GM10248 (cell line): ENCODE measurements at regions not wholly inside any gene's neighbourhood (a gene's known extent, or its start where the extent isn't known, plus 50 kb on each side); places are given as distances from the start of the nearest gene placed in this dataset.

Experiments used
- CTCF ChIA-PET: fragments of 300-600 bp; sonication (Branson Sonifier 250); formaldehyde crosslinking; extraction: SDS; loops from one replicate; lab custom pipeline; 2021; ENCODE audit warnings: antibody characterized with exemption; lab: Yijun Ruan, JAX
- POLR2A ChIA-PET: fragments of 350-650 bp; sonication (Branson Sonifier 250); formaldehyde crosslinking; extraction: SDS; loops from one replicate; lab custom pipeline; 2020; ENCODE audit warnings: antibody characterized with exemption; lab: Yijun Ruan, JAX
- DNase-seq: peaks from one replicate; pipeline ENCODE4 v3.0.0; 2012; ENCODE audit errors: extremely low spot score
- CTCF ChIP-seq: IDR thresholded peaks from 2 replicates; pipeline ENCODE4 v1.5.1; 2012; ENCODE audit warnings: mild to moderate bottlenecking, low read depth; ENCODE audit errors: extremely low read depth, missing control alignments, control extremely low read depth

GRCh38 chr13:39988351-39988750 is 332.9 kb downstream of the COG6 start:
- no peak for DNase-seq
- POLR2A ChIA-PET: no interaction called here
- TF ChIP-seq CTCF: no peak

GRCh38 chr13:39998166-39998565 is 342.7 kb downstream of the COG6 start:
- no peak for DNase-seq
- CTCF ChIA-PET: no interaction called here
- no peak for TF ChIP-seq CTCF
- POLR2A ChIA-PET: no interaction called here

More at GRCh38 chr13:39988351-39988750, 332.9 kb downstream of the COG6 start:
- CTCF ChIA-PET: no interaction called here

GRCh38 chr13:40002016-40002415 is 346.6 kb downstream of the COG6 start:
- DNase-seq: no peak
- ChIA-PET CTCF (interaction anchor here (1.4 to 1.7 kb wide), 3 partner anchors 15 to 60 kb away, joined by 3 to 5 read pairs (median 3); no protein-coding TSS in a partner anchor), POLR2A (no interaction called here)
- no peak for TF ChIP-seq CTCF

GRCh38 chr13:40013554-40013953 is 358.1 kb downstream of the COG6 start:
- DNase-seq: no peak
- TF ChIP-seq CTCF: no peak
- POLR2A ChIA-PET: no interaction called here
- CTCF ChIA-PET: no interaction called here

GRCh38 chr13:40016953-40017660 is 361.6 kb downstream of the COG6 start:
- no peak for TF ChIP-seq CTCF
- DNase-seq: no peak
- POLR2A ChIA-PET: no interaction called here
- CTCF ChIA-PET: interaction anchor here (1.1 to 1.7 kb wide), 5 partner anchors 9 to 662 kb away, joined by 3 to 5 read pairs (median 5); no protein-coding TSS in a partner anchor

- TF ChIP-seq CTCF: no peak
- DNase-seq: no peak
- ChIA-PET POLR2A (no interaction called here), CTCF (interaction anchor here (0.7 to 1.7 kb wide), 4 partner anchors 17 to 75 kb away, joined by 3 to 5 read pairs (median 4); no protein-coding TSS in a partner anchor)
Measured at GRCh38 chr13:40017662-40018262, 362.3 kb downstream of the COG6 start.
